ENCODE measurements at regions not wholly inside any gene's neighbourhood (a gene's known extent, or its start where the extent isn't known, plus 50 kb on each side); places are given as distances from the start of the nearest gene placed in this dataset.

DNA sequence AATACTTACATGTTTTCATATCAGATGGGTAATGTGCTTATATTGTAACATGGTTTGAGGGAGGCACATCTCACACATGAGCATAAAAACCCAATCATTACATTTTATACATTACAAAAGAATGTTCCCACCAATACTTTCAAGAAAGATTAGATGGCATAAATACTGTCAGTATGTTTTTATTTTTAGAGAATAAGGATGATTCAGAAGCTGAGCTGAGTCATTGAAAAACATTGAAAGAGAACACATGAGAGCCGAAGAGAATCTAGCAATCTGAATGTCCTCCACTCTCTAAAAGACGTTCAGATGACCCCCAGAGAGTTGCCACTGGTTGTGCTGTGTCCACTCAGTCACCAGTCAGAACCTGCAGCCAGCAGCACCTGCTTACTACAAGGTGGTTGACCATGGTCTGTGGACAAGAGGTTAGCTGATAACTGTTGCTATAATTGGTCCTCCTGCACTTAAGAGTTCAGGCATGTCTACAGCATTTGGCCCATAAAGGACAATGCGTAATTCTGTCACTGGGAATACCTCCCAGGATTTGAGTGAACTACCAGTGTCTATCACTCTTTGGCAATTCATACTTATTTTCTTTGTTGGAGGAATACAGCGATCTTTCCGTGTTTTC is 382.2 kb upstream of the IGFBP7 start:
- DNase-seq (ENCODE audit: low read depth, low spot score) = no peak

DNA sequence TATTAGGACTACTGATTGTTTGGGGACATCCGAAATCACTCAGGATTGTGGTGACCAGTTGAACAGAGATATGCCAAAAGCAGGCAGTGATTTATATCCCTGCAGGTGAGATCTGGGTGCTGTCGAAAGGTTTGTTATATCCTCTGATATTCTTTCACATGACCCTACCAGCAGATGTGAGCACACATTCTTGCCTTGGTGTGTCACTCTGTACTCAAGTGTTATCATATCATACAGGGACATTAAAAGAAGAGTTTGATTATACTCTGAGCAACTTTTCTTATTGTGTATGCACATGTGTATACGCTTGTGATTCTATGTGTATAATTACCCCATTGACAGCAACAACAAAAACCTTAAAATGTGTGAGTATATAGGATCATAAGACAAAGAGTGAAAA is 381.2 kb upstream of the IGFBP7 start:
- no peak for DNase-seq (ENCODE audit: low read depth, low spot score)

DNA sequence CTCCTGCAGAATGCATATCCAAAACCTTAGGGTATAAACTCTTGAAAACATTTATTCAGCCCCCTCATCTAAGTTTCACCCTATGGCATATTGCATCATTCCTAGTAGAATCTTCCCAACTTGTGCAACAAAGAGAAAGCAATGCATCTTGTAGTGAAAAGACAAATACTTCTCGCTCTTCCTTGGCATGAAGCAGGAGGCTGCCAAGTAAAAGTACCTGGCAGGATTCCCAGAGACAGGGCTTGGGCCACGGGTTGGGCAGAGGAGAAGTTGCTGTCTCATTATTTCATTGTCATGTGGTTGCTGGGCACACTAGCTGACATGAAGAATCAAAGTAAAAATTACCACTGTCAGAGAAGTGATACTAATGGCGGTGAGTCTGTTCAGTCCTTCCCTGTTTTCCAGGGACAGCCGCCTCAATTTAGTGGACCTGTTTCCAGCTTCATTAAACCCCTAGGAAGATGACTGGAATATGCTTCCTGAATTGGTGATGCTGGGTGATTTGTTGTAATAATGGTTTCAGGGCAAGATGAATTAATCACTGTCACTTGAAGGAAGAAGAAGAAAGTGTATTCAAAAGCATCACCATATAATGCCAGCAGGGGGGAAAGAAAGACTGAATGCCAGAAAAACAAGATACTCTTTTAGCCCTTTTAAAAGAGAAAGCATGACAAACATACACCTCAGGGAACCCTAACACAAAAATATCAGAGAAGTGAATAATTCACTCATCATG is 380.5 kb upstream of the IGFBP7 start:
- DNase-seq (ENCODE audit: low read depth, low spot score) = no peak

DNA sequence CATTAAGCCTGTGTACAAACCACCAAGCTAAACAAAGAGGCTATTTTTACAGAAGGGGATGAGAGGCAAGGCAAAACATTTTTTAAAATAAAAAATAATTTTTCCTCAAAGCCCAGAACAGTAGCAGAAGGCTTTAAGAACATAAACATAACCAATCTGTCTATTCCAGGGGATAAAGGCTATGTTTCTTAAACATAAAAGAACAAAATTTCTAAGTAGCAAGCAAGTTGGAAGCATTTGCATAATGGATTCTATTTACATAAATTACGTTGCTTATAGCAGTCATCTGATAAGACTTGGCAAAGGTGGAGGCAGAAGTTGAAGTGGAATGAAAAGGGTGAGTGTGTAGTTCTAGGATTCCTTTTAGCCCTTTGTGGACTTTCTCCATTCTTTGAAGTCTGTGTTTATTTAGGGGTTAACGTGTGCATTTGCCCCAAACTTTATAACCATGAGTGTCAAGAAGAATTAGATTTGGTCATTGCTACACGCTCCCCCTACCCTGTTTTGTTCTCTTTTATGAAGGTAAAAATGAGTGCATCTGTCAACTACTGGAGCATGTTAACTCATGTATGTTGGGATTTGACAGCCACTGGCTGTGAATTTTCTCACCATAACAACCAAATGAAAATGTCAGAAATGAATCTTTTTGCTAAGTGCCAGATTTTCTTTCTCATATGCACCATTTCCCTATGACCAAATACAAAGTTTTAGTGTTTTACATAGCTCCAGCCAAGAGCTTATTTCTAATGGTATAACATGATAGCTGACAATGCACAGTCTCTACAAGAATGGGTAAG is 378.4 kb upstream of the IGFBP7 start:
- DNase-seq (ENCODE audit: low read depth, low spot score) = no peak

DNA sequence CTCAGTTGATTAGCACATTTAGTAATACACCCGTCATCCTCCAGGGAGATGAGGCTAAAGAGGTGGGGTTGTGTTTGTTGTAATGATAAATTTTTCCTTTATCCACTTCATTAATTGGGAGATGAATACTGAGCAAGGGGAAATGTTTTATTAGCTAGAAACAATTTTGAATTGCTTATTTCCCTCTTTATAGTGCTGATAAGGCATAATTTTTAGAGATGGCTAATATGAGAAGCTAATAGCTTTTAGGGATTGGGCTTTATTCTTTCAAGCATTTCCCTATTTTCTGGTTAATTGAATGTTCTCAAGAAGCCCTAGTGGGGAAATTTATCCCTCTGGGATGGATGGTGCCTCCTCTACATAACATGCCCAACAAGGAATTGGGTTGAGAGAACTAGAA is 365.2 kb upstream of the IGFBP7 start:
- DNase-seq (ENCODE audit: low read depth, low spot score) = no peak

DNA sequence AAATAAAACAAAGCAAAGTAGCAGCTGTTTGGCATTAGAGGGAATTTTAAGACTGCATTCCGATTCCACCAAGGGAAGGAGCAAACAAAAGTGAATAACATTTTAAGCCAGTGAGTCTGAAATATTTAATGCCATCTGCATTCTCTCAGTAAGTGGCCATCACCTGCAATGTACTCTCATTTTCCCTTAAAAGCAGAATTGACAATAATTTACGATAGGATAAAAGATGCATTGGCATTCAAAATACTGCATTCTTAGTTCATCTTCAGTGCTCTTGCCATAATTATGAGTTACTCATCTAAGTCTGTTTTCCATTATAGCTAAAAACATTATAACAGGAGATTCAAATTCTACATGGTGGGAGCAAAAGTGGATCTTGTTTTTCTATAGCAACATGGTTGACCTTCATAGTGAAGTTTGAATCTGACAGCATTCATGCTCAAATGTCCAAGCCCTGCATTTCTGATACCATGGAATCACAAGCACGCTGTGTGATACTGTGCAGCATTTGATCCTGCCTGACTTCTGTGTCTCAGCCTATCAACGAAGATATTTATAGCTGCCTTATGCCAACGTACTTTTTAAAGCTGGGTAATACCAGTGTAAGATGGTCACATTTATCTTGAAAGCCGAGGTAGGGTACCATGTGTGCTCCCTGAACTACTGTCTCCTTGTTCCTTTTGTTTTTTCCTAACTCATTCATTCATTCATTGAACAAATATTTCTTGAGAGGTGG is 355.3 kb upstream of the IGFBP7 start:
- DNase-seq (ENCODE audit: low read depth, low spot score) = no peak

DNA sequence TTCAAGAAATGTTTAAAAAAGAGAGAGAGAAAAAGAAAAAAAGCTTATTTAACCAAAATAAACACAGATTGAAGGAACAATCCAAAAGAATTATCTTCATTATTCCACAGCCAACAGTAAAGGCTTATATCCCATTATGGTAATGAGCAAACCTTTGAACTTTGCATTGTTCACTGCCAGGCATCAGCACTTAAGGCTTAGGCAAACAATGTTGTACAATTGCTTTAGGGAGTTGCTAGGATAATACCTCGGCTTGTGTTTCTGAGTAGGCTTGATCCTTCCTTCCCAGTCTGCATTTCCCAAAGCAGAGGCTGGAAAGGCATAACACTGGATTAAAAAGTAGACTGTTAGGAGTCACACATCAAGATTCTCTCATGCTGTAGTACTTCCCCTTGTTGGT is 352.7 kb upstream of the IGFBP7 start:
- no peak for DNase-seq (ENCODE audit: low read depth, low spot score)

DNA sequence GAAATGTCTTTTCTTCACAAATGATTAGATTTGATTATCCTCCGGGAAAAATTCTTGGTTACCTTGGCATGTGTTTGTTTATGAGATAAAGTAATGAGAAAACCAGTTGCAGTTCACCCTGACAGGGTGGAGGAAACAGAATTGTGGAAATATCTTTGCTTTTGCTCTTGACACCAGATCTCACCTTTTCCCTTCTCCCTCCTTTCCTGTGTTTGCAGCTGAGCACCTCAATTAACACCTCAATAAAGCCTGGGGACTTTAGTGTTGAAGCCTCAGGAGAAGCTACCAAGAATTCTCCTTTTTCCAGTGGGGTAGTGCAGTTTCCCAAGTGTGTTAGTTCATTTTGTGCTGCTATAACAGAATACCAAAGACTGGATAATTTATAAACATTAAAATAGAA is 350.8 kb upstream of the IGFBP7 start:
- no peak for DNase-seq (ENCODE audit: low read depth, low spot score)

DNA sequence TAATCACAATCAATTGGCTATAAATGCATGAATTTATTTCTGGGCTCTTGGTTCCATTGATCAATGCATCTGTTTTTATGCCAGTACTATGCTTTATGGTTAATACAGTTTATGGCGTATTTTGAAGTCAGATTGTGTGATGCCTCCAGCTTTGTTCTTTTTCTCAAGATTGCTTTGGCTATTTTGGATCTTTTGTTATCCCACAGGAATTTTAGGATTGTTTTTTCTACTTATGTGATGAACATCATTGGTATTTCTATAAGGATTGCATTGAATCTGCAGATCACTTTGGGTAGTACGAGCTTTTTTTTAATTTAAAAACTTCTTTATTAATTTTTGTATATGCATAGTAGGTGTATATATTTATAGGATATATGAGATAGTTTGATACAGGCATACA is 338.7 kb upstream of the IGFBP7 start:
- DNase-seq (ENCODE audit: low read depth, low spot score) = no peak

DNA sequence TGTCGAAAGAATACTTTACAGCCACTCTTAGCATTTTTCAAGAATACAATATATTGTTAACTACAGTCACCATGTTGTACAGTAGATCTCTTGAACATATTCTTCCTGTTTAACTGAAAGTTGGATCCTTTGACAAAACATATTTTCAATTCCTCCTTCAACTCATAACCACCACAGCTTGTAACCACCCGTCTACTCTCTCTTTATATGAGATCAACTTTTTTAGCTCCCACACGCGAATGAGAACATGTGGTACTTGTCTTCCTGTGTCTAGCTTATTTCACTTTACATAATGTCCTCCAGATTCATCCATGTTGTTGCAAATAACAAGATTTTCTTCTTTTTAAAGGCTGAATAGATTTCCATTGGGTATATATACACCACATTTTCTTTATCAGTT is 338.3 kb upstream of the IGFBP7 start:
- DNase-seq (ENCODE audit: low read depth, low spot score) = no peak

DNA sequence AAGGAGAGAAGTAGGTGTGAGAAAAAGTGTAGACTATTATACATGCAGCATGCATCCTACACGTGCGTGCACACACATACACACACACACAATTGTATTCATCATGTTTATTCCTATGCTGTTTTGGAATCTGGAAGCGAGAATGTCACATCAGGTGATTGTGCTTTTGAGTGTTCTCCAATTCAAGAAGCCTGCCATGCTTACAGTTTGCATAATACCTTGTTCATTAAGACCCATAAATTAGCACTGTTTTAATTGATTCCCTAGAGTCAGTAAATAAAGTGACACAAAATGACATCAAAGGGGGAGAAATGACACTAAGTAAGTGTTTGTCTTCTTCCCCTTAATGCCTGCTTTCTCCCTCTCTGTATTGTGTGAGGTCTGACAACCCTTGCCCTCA is 336.1 kb upstream of the IGFBP7 start:
- no peak for DNase-seq (ENCODE audit: low read depth, low spot score)

DNA sequence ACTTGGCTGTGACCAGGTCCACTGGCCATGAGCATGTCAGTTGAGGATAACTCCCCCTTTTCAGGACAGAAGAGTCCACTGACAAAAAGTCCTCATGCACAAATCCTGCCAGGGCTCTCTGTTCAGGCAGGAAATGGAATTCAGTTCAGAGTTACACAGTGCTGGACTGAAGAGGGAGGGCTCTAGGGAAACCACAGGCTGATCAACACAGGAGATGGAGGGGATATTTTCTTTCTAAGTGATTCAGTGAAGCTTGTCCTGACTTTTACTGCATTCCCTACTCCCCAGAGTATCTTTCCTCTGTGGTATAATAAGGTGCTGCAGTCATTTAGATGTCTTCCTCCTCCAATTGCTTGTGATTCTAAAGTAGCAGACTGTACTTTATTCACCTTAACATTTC is 335.5 kb upstream of the IGFBP7 start:
- DNase-seq (ENCODE audit: low read depth, low spot score) = no peak

DNA sequence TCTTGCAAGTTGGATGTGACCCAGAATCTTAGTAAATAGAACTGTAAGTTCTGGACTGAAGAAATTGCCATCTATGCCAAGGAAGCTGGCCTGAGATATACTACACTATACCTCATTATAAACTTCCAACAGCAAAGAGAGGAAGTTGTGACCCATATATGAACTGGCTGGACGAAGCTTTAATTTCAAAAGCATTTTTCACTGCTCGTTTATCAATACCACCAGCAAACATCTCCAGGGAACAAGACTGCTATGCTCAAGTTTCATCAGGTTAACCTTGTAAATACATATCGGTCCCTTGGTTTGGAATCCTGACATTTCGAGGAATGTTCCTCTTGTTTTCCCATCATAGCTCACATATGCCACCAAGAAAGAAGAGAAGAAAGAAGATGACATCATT is 334.5 kb upstream of the IGFBP7 start:
- DNase-seq (ENCODE audit: low read depth, low spot score) = no peak

DNA sequence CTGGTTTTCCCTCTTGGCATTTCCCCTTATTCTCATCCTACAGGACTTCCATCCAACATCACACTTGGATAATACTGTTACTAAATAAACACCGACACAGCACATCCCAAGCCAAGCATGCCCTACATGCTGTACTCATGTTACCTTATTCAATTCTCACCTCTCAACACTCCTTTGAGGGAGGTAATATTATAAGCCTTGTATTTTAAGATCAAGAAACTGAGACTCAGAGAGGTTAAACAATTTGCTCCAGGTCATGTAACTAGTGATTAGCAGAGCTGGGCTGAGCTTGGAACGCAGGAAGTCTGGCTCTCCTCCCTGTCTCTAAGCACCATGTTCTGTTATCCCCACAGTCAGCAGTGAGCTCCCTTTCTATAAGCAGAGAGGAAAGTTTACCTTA is 333.6 kb upstream of the IGFBP7 start:
- no peak for DNase-seq (ENCODE audit: low read depth, low spot score)

DNA sequence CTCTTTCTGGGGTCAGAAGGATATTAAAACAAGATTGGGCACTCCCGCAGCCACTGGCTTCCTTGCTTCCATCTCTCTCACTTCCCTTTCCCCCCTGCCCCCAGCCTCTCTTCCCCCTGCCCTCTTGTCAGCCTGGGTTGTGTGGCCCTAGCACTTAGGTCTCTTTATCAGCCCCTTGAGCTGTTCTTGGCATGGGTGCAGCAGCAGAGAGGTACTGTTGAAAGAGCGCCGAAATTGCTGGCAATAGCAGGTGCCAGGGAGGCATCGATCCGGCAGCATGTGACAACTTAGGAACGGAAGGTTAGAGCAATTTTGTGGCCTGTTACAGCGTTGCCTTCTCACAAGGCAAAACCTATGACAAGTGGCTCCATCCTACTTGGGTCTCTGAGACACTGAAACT is 333.1 kb upstream of the IGFBP7 start:
- no peak for DNase-seq (ENCODE audit: low read depth, low spot score)

DNA sequence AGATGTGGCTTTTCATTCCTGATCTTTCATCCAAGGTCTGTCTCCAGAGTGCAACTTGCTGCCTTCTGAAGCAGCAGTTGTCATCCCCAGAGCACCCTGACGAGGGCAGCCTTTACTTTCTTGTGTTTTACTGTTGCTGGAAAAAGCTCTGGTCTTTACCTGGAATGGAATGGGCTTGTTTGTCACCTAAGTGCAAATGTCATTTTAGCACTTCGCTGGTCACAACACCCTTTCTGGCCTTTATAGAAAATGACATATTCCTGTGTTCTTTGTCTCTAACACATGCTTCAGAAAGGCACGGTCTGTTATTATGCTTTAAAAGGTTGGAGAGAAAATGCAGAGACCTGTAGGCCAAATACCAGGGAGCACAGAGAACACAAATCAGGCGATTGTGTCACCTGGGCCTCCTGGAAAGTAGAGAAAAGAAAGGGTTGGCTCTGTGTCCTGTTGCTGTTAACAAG is 332.7 kb upstream of the IGFBP7 start:
- no peak for DNase-seq (ENCODE audit: low read depth, low spot score)

DNA sequence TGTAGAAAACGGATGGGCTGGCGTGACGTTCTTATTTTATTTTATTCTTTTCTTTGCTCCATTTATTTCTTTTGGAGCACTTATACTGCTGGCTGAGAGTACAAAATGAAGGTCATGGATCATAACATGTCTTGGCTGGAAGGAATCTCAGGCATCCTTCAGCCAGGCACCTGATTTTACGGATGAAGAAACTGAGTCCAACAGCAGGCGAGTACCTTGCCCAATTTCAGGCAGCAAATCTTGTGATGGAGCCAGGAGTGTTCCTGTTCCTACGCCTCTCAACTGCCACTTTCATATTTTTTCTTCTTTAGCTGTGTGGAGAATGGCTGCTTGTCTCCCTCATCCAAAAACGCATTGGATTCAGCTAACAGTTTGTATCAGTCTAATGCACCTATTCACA is 332.1 kb upstream of the IGFBP7 start:
- no peak for DNase-seq (ENCODE audit: low read depth, low spot score)

DNA sequence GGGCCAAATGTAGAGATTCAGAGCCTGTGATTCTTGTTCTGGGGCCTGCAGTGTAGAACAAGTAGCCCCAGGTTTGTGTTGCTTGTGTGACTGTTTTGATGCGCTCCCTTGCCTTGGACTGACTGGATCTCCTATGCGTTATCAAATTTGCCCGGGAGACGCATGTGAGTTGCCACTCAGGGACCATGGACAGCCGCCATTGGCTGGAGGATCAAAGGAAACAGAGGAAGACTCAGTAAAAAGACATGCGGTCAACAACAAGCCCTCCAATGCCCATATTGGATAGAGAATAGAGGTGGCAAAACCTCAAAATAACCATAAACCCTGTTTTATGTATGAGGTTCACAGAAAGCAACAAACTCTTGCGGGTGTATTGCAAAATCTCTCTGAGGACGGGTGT is 327.5 kb upstream of the IGFBP7 start:
- DNase-seq (ENCODE audit: low read depth, low spot score) = no peak

DNA sequence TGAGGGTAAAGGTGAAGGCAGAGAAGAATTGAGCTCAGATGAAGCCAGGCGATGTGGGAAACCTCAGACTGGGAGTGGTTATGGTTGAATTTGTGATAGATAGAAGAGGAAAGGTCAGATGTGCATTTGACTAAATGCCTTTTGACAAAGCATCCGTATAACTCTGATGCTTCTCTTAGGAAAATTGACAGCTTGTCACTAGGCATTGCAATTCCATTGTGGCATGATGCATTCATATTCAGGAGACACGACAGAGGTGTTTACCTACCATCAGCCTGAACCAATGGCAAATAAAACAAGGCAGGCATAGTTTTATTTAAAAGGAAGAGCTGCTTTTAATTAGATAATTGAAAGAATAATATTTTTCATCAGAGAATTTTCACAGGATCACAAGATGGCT is 325.1 kb upstream of the IGFBP7 start:
- no peak for DNase-seq (ENCODE audit: low read depth, low spot score)

DNA sequence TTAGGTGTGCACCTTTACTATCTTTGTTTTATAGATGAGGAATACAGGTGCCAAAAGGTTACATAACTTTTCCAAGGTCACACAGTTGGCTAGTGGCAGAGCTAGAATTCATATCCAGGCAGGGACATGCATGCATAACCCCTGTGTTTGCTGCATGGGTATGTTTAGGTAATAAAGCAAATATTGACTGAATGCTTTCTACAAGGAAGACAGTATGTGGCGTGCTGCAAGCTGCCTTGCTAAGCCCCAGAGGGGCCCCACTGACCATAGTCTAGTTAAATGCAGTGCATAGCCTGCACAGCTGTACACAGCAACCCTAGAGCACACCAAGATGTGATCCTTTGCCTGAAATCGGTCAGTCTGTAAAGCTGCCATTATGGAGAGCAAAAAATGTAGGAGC is 320.5 kb upstream of the IGFBP7 start:
- no peak for DNase-seq (ENCODE audit: low read depth, low spot score)

DNA sequence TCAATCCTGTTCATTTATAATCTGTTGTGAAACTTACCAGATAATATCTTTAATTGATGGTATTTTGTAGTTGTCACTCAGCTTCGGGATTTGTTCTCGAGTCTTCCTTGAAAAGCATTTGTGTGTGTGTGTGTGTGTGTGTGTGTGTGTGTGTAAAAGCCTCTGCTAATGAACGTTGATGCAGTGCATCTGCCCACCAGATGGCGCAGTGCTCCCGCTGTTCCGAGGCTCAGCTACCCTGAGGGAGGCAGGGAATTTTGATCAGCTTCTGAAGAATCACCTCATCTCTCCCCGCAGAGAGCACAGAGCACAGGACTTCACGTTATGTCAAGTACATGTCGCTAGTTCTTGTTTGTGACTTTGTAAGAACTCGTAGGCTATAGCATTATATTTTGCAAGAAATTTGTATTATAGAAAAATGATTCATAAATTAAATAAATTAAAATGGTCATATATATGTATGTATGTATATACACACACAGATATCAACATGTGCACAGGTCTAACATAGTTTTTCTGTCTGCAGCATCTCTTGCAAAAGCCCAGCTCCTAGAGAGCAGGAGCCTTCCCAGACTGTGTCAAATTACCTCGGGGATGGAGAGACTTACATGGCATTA is 316.7 kb upstream of the IGFBP7 start:
- DNase-seq (ENCODE audit: low read depth, low spot score) = peak; percentile 13

DNA sequence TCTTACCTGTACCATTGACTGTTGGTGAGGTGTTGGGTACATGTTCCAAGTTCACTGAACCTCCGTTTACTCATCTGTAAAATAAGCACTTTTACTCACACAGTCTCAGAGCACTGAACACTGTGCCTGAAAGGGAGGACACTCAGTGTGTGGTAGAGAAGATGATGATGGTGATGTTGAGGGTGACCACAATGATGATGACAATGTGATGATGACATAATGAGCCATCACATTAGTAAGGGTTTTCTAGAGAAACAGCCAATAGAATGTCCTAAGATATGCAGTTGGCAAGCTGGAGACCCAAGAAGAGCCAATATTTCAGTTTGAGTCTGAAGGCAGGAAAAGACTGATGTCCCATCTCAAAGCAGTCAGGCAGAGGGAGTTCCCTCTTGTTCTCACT is 315.4 kb upstream of the IGFBP7 start:
- no peak for DNase-seq (ENCODE audit: low read depth, low spot score)

All from brain pericyte (primary cell).